GM12878 (cell line): ENCODE measurements at regions not wholly inside any gene's neighbourhood (a gene's known extent, or its start where the extent isn't known, plus 50 kb on each side); places are given as distances from the start of the nearest gene placed in this dataset.

Source experiments
- ATAC-seq: fragments of 200-7000 bp; cut with Tn5 transposase; 3 replicates; pipeline ENCODE4 v1.9.1; 2020; ENCODE audit warnings: mild to moderate bottlenecking, moderate library complexity
- BruUV-seq: library from RNA; stranded (reverse); fragments of 400-500 nt; replicated peaks from 2 replicates; lab custom pipeline; 2021; lab: Mats Ljungman, UMichigan
- CTCF ChIA-PET: fragments of 300-600 bp; sonication (Branson Sonifier 250); formaldehyde crosslinking; extraction: SDS; loops from one replicate; lab custom pipeline; 2021; ENCODE audit warnings: inconsistent platforms; lab: Yijun Ruan, JAX
- POLR2A ChIA-PET: fragments of 350-600 bp; formaldehyde crosslinking; extraction: SDS; loops from one replicate; lab custom pipeline; 2021; ENCODE audit warnings: inconsistent platforms; lab: Charles Lee
- RAD21 ChIA-PET: fragments of 300-600 bp; sonication (Branson Sonifier 250); formaldehyde crosslinking; loops from one replicate; lab custom pipeline; 2023; ENCODE audit warnings: antibody characterized with exemption; ENCODE audit not compliant: unreplicated experiment; lab: Charles Lee
- SMC1A ChIA-PET: fragments of 300-600 bp; sonication (Branson Sonifier 250); formaldehyde crosslinking; loops from one replicate; lab custom pipeline; 2023; ENCODE audit not compliant: unreplicated experiment, uncharacterized antibody; lab: Charles Lee
- DNase-seq: peaks from one replicate; pipeline ENCODE4 v3.0.0-alpha.2; 2011; ENCODE audit warnings: low read depth, low spot score
- FAIRE-seq: peaks from 3 replicates; lab custom pipeline; 2011; peaks lifted over from hg19 to GRCh38; lab: Jason Lieb, UNC
- H2AFZ ChIP-seq: 2 replicates; pipeline ENCODE4 v1.6.0; 2011; ENCODE audit warnings: low read depth, low read length, control low read depth; ENCODE audit not compliant: control insufficient read depth
- H3K27ac ChIP-seq: 2 replicates; pipeline ENCODE4 v1.5.1; 2011; ENCODE audit warnings: control low read depth; ENCODE audit not compliant: control insufficient read depth, insufficient read depth
- H3K27me3 ChIP-seq, 2 experiments: replicated peaks in 1 of 2; 2 replicates each; pipeline versions ENCODE4 v1.6.0 to v1.6.1; 2011; ENCODE audit warnings: low read length in 1 of 2; ENCODE audit not compliant: control insufficient read depth in 2 of 2, insufficient read depth in 2 of 2
- H3K36me3 ChIP-seq, 2 experiments: 2 replicates each; pipeline ENCODE4 v1.5.1; 2011; ENCODE audit warnings: low read length in 1 of 2; ENCODE audit not compliant: control insufficient read depth in 2 of 2, insufficient read depth in 2 of 2
- H3K4me1 ChIP-seq: 2 replicates; pipeline ENCODE4 v1.6.1; 2011; ENCODE audit warnings: mild to moderate bottlenecking, low read length, moderate library complexity, mixed read lengths; ENCODE audit not compliant: control insufficient read depth, insufficient read depth
- H3K4me2 ChIP-seq: 2 replicates; pipeline ENCODE4 v1.6.0; 2011; ENCODE audit warnings: control low read depth; ENCODE audit not compliant: control insufficient read depth, insufficient read depth
- H3K4me3 ChIP-seq: fragments of 200-600 bp; sonication (generic); 2 replicates; pipeline ENCODE4 v1.5.1; 2016
- H3K79me2 ChIP-seq: 2 replicates; pipeline ENCODE4 v1.6.0; 2011; ENCODE audit warnings: low read length; ENCODE audit not compliant: control insufficient read depth, insufficient read depth
- H3K9ac ChIP-seq: 2 replicates; pipeline ENCODE4 v1.8.0; 2011; ENCODE audit warnings: low read length, control low read depth, mixed read lengths; ENCODE audit not compliant: control insufficient read depth, insufficient read depth
- H3K9me3 ChIP-seq: replicated peaks from 3 replicates; pipeline ENCODE4 v1.5.1; 2011; ENCODE audit warnings: mild to moderate bottlenecking, low read length; ENCODE audit not compliant: control insufficient read depth, insufficient read depth
- H4K20me1 ChIP-seq: 2 replicates; pipeline ENCODE4 v1.6.0; 2011; ENCODE audit not compliant: control insufficient read depth, insufficient read depth
- BRCA1 ChIP-seq: IDR thresholded peaks from 2 replicates; pipeline ENCODE4 v1.6.1; 2011; ENCODE audit warnings: low read depth, low read length, improper control_type of control experiment
- CHD4 ChIP-seq: fragments of 200-600 bp; sonication (generic); IDR thresholded peaks from 2 replicates; pipeline ENCODE4 v1.6.1; 2016; ENCODE audit warnings: mild to moderate bottlenecking
- CREB1 ChIP-seq: IDR thresholded peaks from 2 replicates; pipeline ENCODE4 v1.6.1; 2012; ENCODE audit warnings: low read depth, mild to moderate bottlenecking, inconsistent platforms
- CREM ChIP-seq: IDR thresholded peaks from 2 replicates; pipeline ENCODE4 v1.6.1; 2014; ENCODE audit warnings: antibody characterized with exemption, low read depth
- MYC ChIP-seq: IDR thresholded peaks from 2 replicates; pipeline ENCODE4 v1.6.1; 2011; ENCODE audit warnings: mild to moderate bottlenecking, low read length, moderate library complexity, inconsistent platforms; ENCODE audit not compliant: insufficient read depth, insufficient replicate concordance, insufficient read length, severe bottlenecking
- NBN ChIP-seq: fragments of 450-650 bp; IDR thresholded peaks from 2 replicates; pipeline ENCODE4 v1.6.1; 2016
- RAD21 ChIP-seq: IDR thresholded peaks from 2 replicates; pipeline ENCODE4 v1.6.1; 2011; ENCODE audit warnings: mild to moderate bottlenecking, low read depth, low read length, moderate library complexity; ENCODE audit not compliant: insufficient read depth
- RUNX3 ChIP-seq: IDR thresholded peaks from 2 replicates; pipeline ENCODE4 v1.6.1; 2012; ENCODE audit warnings: low read length, inconsistent platforms
- SIX5 ChIP-seq: IDR thresholded peaks from 2 replicates; pipeline ENCODE4 v1.6.1; 2011; ENCODE audit warnings: mild to moderate bottlenecking, low read depth, low read length, moderate library complexity; ENCODE audit not compliant: severe bottlenecking
- TBL1XR1 ChIP-seq: IDR thresholded peaks from 2 replicates; pipeline ENCODE4 v1.6.1; 2012; ENCODE audit warnings: low read depth, low read length, improper control_type of control experiment
- WGBS: methylation state at CpG from one replicate; pipeline ENCODE4 v1.1.6; 2016; ENCODE audit warnings: low lambda C conversion rate; ENCODE audit not compliant: insufficient replicate concordance, insufficient coverage; ENCODE audit errors: missing lambda C conversion rate; 5-methylcytosine and 5-hydroxymethylcytosine counted together
- in situ Hi-C: fragments of 300-500 bp; cut with MboI; formaldehyde crosslinking; loops from 9 replicates; pipeline ENCODE4 v1.14.3; 2018; ENCODE audit warnings: mixed read lengths
- intact Hi-C: fragments of 100-400 bp; cut with micrococcal nuclease; formaldehyde crosslinking; loops from one replicate; pipeline ENCODE4 v1.14.2; 2022; ENCODE audit not compliant: unreplicated experiment
- TF ChIP-seq, protein P1 (sequence below): fragments of 450-650 bp; formaldehyde crosslinking; IDR thresholded peaks from 2 replicates; pipeline ENCODE4 v1.5.0; 2022; ENCODE audit warnings: mild to moderate bottlenecking, missing genetic modification characterization
- TF ChIP-seq, protein P2 (sequence below): IDR thresholded peaks from 2 replicates; pipeline ENCODE4 v1.6.1; 2011; ENCODE audit warnings: low read depth, mild to moderate bottlenecking, low read length, moderate library complexity, borderline replicate concordance; ENCODE audit errors: extremely low read depth
- TF ChIP-seq, protein P3 (sequence below): IDR thresholded peaks from 2 replicates; pipeline ENCODE4 v1.6.1; 2012; ENCODE audit warnings: low read length, inconsistent platforms
- TF ChIP-seq, protein P4 (sequence below): fragments of 450-650 bp; IDR thresholded peaks from 2 replicates; pipeline ENCODE4 v1.6.1; 2017; ENCODE audit warnings: mild to moderate bottlenecking, moderate library complexity

DNA sequence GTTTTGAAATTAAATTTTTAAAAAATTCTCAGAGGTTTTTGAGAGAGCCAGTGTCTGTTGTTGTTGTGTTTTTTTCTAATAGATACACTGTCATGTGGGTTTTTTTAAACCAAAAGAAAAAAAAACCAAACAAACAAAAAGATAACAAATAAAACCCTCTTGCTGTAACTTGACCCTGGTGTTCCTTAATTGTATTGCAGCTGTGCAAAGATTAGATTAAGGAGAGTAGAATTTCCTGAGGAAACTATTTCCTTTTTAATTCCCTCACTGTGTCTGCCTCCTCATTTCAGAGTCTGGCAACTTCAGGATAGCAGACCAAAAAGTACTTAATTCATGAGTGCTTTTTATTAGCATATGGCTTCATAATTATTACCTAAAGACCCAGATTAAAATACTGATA lies 281.9 kb downstream of the EPM2A start (continued):
- TF ChIP-seq, protein P1, sequence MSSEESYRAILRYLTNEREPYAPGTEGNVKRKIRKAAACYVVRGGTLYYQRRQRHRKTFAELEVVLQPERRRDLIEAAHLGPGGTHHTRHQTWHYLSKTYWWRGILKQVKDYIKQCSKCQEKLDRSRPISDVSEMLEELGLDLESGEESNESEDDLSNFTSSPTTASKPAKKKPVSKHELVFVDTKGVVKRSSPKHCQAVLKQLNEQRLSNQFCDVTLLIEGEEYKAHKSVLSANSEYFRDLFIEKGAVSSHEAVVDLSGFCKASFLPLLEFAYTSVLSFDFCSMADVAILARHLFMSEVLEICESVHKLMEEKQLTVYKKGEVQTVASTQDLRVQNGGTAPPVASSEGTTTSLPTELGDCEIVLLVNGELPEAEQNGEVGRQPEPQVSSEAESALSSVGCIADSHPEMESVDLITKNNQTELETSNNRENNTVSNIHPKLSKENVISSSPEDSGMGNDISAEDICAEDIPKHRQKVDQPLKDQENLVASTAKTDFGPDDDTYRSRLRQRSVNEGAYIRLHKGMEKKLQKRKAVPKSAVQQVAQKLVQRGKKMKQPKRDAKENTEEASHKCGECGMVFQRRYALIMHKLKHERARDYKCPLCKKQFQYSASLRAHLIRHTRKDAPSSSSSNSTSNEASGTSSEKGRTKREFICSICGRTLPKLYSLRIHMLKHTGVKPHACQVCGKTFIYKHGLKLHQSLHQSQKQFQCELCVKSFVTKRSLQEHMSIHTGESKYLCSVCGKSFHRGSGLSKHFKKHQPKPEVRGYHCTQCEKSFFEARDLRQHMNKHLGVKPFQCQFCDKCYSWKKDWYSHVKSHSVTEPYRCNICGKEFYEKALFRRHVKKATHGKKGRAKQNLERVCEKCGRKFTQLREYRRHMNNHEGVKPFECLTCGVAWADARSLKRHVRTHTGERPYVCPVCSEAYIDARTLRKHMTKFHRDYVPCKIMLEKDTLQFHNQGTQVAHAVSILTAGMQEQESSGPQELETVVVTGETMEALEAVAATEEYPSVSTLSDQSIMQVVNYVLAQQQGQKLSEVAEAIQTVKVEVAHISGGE (CRISPR knock-in tag), result no peak
- no peak for TF ChIP-seq RUNX3
- TF ChIP-seq, all 136 proteins: peak for 0

DNA sequence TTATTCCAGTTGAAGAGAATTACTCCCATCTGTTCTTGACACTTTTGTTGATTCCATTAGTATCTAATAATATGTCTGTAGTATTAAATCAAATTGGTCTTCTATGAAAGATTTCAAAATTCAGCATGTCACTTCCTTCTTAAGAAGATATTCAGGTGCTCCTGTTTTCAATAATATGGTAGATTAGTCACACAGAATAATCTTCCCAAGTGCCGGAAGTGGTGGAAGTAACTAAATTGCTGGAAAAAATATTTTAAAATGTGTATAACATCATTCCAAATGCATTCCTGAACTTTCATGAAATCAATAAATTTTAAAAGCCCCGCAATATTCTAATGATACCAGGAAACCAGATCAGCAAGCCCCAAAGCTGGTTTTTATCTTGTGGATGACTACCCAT lies 281.3 kb downstream of the EPM2A start:
- no peaks in the 10 kb centered on the region for H3K27me3 ChIP-seq
- no peak overlapping the region for H2AFZ ChIP-seq
- ChIA-PET POLR2A (no interaction called here), RAD21 (no interaction called here)
- H3K4me1 ChIP-seq, result no peaks in the 10 kb centered on the region
- no peak for FAIRE-seq
- DNase-seq, result no peak
- intact Hi-C loops (no loop called here), in situ Hi-C loops (no loop called here)
- BruUV-seq, result no TSS peak
- no peaks in the 10 kb centered on the region for H3K9me3 ChIP-seq
- no peak for TF ChIP-seq CREM
- TF ChIP-seq TBL1XR1, result no peak
- TF ChIP-seq CREB1, result no peak
- no peak for TF ChIP-seq CHD4
- TF ChIP-seq MYC, result no peak
- TF ChIP-seq, protein P2, sequence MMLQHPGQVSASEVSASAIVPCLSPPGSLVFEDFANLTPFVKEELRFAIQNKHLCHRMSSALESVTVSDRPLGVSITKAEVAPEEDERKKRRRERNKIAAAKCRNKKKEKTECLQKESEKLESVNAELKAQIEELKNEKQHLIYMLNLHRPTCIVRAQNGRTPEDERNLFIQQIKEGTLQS, result no peak
- TF ChIP-seq RUNX3, result no peak
- no peak for TF ChIP-seq RAD21
- TF ChIP-seq, protein P3, sequence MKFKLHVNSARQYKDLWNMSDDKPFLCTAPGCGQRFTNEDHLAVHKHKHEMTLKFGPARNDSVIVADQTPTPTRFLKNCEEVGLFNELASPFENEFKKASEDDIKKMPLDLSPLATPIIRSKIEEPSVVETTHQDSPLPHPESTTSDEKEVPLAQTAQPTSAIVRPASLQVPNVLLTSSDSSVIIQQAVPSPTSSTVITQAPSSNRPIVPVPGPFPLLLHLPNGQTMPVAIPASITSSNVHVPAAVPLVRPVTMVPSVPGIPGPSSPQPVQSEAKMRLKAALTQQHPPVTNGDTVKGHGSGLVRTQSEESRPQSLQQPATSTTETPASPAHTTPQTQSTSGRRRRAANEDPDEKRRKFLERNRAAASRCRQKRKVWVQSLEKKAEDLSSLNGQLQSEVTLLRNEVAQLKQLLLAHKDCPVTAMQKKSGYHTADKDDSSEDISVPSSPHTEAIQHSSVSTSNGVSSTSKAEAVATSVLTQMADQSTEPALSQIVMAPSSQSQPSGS, result no peak
- no peak for TF ChIP-seq BRCA1
- TF ChIP-seq SIX5, result no peak
- no peak for TF ChIP-seq NBN
- TF ChIP-seq, protein P4, sequence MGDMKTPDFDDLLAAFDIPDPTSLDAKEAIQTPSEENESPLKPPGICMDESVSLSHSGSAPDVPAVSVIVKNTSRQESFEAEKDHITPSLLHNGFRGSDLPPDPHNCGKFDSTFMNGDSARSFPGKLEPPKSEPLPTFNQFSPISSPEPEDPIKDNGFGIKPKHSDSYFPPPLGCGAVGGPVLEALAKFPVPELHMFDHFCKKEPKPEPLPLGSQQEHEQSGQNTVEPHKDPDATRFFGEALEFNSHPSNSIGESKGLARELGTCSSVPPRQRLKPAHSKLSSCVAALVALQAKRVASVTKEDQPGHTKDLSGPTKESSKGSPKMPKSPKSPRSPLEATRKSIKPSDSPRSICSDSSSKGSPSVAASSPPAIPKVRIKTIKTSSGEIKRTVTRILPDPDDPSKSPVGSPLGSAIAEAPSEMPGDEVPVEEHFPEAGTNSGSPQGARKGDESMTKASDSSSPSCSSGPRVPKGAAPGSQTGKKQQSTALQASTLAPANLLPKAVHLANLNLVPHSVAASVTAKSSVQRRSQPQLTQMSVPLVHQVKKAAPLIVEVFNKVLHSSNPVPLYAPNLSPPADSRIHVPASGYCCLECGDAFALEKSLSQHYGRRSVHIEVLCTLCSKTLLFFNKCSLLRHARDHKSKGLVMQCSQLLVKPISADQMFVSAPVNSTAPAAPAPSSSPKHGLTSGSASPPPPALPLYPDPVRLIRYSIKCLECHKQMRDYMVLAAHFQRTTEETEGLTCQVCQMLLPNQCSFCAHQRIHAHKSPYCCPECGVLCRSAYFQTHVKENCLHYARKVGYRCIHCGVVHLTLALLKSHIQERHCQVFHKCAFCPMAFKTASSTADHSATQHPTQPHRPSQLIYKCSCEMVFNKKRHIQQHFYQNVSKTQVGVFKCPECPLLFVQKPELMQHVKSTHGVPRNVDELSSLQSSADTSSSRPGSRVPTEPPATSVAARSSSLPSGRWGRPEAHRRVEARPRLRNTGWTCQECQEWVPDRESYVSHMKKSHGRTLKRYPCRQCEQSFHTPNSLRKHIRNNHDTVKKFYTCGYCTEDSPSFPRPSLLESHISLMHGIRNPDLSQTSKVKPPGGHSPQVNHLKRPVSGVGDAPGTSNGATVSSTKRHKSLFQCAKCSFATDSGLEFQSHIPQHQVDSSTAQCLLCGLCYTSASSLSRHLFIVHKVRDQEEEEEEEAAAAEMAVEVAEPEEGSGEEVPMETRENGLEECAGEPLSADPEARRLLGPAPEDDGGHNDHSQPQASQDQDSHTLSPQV, result no peak
- TF ChIP-seq, all 136 proteins: peak for 0
- 68% methylated on average over 2 of the region's 2 CpGs for WGBS
- H3K27ac ChIP-seq, result no peak overlapping the region
- no peaks in the 10 kb centered on the region for H3K36me3 ChIP-seq
- no peaks in the 10 kb centered on the region for H4K20me1 ChIP-seq
- SMC1A ChIA-PET, result no interaction called here
- ATAC-seq, result no peak
- H3K4me3 ChIP-seq, result no peak overlapping the region
- no peak overlapping the region for H3K4me2 ChIP-seq
- H3K79me2 ChIP-seq, result no peaks in the 10 kb centered on the region
- H3K9ac ChIP-seq, result no peak overlapping the region
- CTCF ChIA-PET, result no interaction called here
